ENCODE measurements at regions not wholly inside any gene's neighbourhood (a gene's known extent, or its start where the extent isn't known, plus 50 kb on each side); places are given as distances from the start of the nearest gene placed in this dataset.
"Not testable (repeated sequence)": the region's sequence is repeated elsewhere in the genome, so short reads cannot be mapped to it uniquely, and the experiment has no call there.

DNA sequence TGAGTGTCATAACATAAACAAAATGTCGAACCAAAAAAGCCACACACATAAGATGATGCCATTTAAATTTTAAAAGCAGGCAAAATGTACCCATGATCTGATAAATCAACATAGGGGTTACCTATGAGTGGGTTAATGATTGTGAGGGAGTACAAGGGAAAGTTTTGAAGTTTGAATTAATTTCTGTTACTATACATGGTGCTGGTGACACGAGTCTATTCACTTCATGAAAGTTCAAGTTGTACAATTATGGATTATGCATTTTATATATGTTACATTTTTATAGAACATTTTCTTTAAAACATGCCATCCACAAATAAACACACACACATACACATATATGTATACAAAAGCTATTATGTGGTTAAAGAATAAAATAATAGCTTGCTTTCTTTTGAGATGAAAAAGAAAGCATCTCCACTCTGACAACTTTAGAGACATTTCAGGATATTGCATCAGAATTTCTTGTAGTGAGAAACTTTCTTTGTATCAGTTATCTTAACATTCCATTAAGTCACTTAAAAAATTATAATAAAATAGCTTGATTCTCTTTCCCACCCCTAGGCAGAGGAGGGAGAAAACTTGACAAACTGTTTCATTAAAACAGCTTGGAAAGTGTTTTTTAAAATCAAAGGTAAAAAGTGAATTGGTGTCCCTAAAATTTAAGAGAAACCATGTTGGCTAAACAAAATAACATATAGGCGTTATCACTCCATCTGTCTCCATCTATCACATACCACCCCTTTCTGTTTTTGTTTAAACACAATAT lies 891.8 kb upstream of the NDST4 start:
- no peak for DNase-seq

DNA sequence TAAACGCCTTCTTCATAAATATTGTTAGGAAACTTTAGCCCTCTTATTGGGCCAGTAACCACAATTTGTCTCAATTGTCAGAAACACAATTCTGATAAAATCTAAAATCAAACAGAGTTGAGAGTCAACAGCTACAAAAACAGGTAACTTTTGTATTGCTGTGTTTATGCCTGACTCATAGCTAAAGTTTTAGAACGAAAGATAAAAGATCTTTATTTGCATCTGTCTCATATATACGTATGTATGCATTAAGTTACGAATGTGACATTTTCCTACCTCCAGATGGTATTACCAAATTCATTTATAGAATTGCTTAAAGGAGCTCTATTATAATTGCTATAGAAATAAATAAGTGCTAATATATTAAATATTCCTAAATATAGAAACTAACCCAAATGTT lies 887.9 kb upstream of the NDST4 start:
- DNase-seq: no peak

GRCh38 chr4:115986573-115986972 lies 873.2 kb upstream of the NDST4 start:
- no peak for DNase-seq

DNA sequence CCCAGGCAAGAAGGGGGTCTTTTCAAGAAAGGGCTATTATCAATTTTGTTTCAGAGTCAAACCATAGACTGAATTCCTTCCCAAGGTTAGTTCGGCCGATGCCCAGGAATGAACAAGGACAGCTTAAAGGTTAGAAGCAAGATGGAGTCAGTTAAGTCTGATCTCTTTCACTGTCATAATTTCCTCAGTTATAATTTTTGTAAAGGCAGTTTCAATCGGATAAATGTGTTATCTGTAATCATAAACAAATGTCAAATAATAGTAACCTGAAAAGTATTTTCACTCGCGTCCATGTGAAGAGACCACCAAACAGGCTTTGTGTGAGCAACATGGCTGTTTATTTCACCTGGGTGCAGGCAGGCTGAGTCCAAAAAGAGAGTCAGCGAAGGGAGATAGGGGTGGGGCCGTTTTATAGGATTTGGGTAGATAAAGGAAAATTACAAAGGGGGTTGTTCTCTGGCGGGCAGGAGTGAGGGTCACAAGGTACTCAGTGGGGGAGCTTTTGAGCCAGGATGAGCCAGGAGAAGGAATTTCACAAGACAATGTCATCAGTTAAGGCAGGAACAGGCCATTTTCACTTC lies 862.1 kb upstream of the NDST4 start:
- DNase-seq: not testable (repeated sequence)

- no peak for DNase-seq
Observed at GRCh38 chr4:115973768-115974167, 860.3 kb upstream of the NDST4 start.

GRCh38 chr4:115972967-115973366 lies 859.5 kb upstream of the NDST4 start:
- no peak for DNase-seq

GRCh38 chr4:115970859-115971258 lies 857.4 kb upstream of the NDST4 start:
- DNase-seq: no peak

DNA sequence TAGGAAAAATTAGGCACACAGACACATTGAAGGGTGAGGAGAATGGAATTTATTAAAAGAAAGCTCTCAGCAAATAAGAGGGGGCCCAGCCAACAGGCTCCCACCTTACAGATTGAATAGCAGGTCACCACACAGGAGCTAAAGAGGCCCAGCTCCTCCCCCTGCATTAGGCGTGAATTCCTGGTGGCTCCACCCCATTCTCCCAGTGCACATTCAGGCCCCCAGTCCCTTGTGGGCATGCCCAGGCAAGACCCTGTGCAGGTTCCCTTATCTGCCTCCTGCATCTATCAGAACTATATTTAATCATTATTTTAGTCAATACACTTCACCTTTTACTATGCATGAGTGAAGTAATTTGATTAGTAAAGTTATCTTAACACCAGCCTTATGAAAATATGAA lies 856.3 kb upstream of the NDST4 start:
- no peak for DNase-seq

DNA sequence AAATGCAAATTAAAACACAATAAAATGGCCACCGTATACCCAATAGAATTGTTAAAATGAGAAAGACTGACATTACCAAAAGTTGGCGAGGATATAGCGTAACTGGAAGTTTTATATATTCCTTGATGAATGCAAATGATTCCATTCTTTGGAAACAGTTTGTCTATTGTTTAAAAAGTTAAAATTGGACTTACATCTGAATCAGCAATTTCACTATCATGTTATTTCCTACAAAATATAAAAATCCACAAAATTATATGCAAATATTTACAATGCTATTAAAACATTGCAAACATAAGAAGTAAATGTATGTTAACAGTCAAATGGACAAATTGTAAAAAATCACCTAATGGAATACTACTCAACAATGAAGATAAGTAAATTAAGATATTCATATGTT lies 852.2 kb upstream of the NDST4 start:
- DNase-seq: no peak

DNA sequence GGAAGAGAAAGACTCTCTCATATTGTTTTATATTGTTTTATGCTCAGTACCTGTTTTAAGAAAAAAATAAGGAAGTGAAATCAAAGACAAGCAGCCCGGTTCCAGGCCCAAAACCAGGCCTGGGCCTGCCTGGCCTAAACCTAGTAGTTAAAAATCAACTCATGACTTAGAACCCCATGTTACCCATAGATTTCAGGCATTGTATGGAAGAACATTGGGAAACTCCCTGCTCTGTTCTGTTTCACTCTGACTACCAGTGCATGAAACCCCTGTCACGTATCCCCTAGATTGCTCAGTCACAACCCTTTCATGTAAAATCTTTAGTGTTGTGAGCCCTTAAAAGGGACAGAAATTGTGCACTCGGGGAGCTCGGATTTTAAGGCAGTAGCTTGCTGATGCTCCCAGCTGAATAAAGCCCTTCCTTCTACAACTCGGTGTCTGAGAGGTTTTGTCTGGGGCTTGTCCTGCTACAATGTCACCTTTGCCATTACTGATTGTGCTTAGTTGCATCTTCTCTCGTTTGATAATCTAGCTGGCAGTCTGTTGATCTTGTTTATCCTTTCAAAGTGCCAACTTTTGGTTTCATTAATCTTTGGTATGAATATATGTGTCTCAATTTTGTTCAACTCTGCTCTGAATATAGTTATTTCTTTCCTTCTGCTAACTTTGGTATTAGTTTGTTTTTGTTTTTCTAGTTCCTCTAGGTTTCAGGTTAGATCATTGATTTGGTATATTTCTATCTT lies 842.8 kb upstream of the NDST4 start:
- not testable (repeated sequence) for DNase-seq

GRCh38 chr4:115950806-115951205 lies 837.4 kb upstream of the NDST4 start:
- no peak for DNase-seq

GRCh38 chr4:115949974-115950743 lies 836.7 kb upstream of the NDST4 start:
- DNase-seq: not testable (repeated sequence)

GRCh38 chr4:115945026-115945425 lies 831.6 kb upstream of the NDST4 start:
- no peak for DNase-seq

- DNase-seq: no peak
Observed at GRCh38 chr4:115944146-115944905, 830.9 kb upstream of the NDST4 start.

- DNase-seq: no peak
Observed at GRCh38 chr4:115938764-115939443, 825.5 kb upstream of the NDST4 start.

GRCh38 chr4:115929373-115929772 lies 816.0 kb upstream of the NDST4 start:
- no peak for DNase-seq

DNA sequence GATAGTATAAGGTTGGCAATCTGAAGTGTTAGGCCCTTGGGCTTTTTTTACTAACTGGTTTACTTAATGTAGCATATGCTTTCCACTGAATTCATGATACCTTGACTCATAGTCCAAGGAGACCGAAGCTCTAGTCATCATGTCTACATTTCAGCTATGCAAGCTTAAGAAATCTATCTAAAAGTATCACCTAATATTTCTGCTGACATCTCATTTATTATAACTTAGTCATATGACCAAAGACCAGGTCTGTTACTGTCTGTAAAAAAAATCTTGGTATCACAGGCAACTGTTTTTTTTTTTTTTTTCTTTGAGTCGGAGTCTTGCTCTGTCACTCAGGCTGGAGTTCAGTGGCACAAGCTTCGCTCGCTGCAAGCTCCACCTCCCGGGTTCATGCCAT lies 814.0 kb upstream of the NDST4 start:
- DNase-seq: no peak

GRCh38 chr4:115923152-115923551 lies 809.7 kb upstream of the NDST4 start:
- DNase-seq: no peak

- DNase-seq: no peak
Observed at GRCh38 chr4:115920637-115921036, 807.2 kb upstream of the NDST4 start.

DNA sequence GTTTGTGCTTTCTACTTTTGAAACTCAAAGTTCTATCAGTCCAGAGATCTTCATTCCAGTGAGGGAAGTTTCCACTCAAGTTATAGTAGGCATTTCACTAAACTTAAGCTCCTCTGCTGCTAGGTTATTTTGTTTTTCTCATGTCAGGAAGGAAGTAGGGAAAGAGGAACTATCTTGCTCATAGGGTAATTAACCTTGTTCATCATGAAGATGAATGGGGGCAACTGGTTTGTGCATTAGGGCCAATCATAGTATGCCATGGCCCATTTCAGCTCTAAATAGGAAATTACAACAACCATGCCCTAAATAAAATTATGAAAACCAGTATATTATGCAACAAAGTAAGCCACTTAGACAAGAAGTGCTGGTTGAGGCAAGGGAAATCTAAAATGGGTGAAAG lies 804.7 kb upstream of the NDST4 start:
- DNase-seq: no peak

DNA sequence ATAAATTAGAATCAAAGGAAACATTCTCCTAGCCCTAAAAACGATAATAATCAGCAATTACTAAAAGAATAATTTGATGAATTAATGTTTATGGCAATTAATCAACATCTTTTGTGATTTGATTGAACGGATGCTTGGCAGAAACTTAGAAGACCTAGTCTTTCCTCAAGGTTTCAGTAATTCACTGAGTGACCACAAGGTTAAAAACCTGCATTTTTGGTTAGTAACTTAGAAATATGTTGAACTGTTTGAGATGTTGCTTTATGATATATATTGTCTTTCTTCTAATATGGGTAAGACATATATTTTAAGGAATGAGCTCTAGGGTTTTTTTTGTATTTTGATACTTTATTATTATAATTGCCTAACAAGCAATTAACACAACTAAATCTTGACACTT lies 793.0 kb upstream of the NDST4 start:
- DNase-seq: no peak

GRCh38 chr4:115883847-115884246 lies 770.4 kb upstream of the NDST4 start:
- no peak for DNase-seq

Data from CD4-positive, alpha-beta T cell treated with Interleukin-4 for 1 hour (primary cell).